ENCODE measurements at regions not wholly inside any gene's neighbourhood (a gene's known extent, or its start where the extent isn't known, plus 50 kb on each side); places are given as distances from the start of the nearest gene placed in this dataset.

DNA sequence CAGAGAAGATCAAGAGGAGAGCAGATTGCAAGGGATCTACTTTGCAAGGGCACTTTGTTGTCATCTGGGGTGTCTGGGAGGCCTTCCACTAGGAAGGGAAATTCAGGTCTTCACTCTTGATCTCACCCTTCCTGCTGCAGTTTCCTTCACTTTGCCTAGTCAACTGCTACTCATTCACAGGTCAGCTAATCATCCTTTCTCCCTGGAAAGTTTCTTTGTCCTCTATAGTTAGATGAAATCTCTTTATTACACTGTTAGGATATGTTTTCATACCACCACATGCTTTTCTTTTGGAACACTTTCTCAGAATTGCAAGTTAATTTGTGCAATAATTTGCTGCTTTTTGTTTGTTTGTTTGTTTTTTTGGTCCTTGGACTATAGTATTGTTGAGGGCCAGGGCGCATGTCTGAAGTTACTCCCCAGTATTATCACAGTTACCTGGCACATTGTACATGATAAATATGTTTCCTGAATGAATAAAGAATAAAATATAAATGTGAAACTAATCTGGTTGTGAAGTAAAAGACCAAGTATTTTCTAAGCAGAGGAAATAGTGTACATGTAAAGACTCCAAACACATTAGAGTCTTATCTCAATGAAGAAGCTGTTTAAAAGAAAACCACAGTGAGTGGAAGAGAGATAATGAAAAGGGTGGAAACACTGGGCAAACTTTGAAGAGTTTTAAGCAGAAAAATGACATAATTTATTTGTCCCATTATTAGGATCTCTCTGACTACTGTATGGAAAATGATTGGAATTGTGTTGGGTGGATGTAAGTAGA, 139.9 kb upstream of the DGKB start:
- Histone ChIP-seq H3K9me3 (ENCODE audit: control insufficient read depth, low read length) (peaks cover 3% of the 10 kb centered on the region), H3K27ac (ENCODE audit: low read depth in 1 of 2, low read length in 2 of 2) (no peak overlapping the region), H3K4me3 (ENCODE audit: low read length in 2 of 2) (no peak overlapping the region), H3K36me3 (ENCODE audit: control insufficient read depth in 1 of 2, insufficient read depth in 2 of 2, low read length in 1 of 2) (no peaks in the 10 kb centered on the region), H3K4me1 (ENCODE audit: control insufficient read depth in 1 of 2, insufficient read depth in 2 of 2, low read length in 2 of 2) (no peaks in the 10 kb centered on the region), H3K27me3 (ENCODE audit: control insufficient read depth in 1 of 2, insufficient read depth in 2 of 2, low read length in 1 of 2) (no peaks in the 10 kb centered on the region)
- ATAC-seq (ENCODE audit: low FRiP score) (no peak), DNase-seq (no peak)
- WGBS, 2 donors: 70 to 80% methylated on average over 1 of the region's 1 CpG
- intact Hi-C loops (cut with DNase I): no loop called here

DNA sequence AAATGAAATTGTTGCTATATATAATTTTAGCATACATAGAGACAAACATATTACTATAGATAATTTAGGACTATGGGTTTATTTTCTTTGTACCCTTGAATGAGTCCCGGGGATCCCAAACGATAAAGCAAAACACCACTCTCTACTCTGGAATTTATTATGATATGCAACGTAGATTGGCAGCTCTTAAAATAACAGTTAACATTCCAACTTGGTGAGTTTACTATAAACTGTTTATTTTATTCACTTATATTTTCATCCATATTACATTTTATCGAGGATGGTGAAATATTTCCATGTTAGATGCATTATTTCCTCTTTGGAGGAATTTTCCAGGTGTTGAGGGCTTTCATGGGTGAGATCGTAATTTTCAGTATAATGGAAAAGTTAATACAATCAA, 138.7 kb upstream of the DGKB start:
- Histone ChIP-seq H3K9me3 (ENCODE audit: control insufficient read depth, low read length) (peaks cover 3% of the 10 kb centered on the region), H3K27ac (ENCODE audit: low read depth in 1 of 2, low read length in 2 of 2) (no peak overlapping the region), H3K27me3 (ENCODE audit: control insufficient read depth in 1 of 2, insufficient read depth in 2 of 2, low read length in 1 of 2) (no peaks in the 10 kb centered on the region), H3K36me3 (ENCODE audit: control insufficient read depth in 1 of 2, insufficient read depth in 2 of 2, low read length in 1 of 2) (no peaks in the 10 kb centered on the region), H3K4me3 (ENCODE audit: low read length in 2 of 2) (no peak overlapping the region), H3K4me1 (ENCODE audit: control insufficient read depth in 1 of 2, insufficient read depth in 2 of 2, low read length in 2 of 2) (no peaks in the 10 kb centered on the region)
- ATAC-seq (ENCODE audit: low FRiP score) (no peak), DNase-seq (no peak)
- intact Hi-C loops (cut with DNase I): no loop called here
- 11 to 18% methylated on average over 5 of the region's 5 CpGs for WGBS, 2 donors

DNA sequence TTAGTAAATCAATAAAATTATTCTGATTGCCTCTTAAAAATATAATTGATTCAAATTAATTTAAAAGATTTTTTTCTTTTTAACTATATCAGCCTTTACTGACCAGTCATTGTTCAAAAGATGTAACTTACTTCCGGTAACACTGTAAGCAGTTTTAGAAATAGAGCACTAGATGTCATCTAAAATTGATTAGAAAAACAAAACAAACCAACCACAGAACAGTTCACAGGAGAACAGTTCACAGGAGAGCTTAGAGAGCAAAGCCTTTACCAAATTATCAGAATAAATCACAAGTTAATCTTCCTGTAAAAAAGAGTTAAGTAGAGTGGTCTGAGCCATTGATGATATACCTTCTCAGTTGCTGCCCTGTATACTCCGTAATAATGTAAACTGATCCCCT, 133.3 kb upstream of the DGKB start:
- Histone ChIP-seq H3K9me3 (ENCODE audit: control insufficient read depth, low read length) (no peaks in the 10 kb centered on the region), H3K36me3 (ENCODE audit: control insufficient read depth in 1 of 2, insufficient read depth in 2 of 2, low read length in 1 of 2) (no peaks in the 10 kb centered on the region), H3K27me3 (ENCODE audit: control insufficient read depth in 1 of 2, insufficient read depth in 2 of 2, low read length in 1 of 2) (no peaks in the 10 kb centered on the region), H3K27ac (ENCODE audit: low read depth in 1 of 2, low read length in 2 of 2) (no peak overlapping the region), H3K4me3 (ENCODE audit: low read length in 2 of 2) (no peak overlapping the region), H3K4me1 (ENCODE audit: control insufficient read depth in 1 of 2, insufficient read depth in 2 of 2, low read length in 2 of 2) (no peaks in the 10 kb centered on the region)
- ATAC-seq (ENCODE audit: low FRiP score): no peak
- WGBS, 2 donors: 62 to 65% methylated on average over 2 of the region's 2 CpGs
- intact Hi-C loops (cut with DNase I): no loop called here
- no peak for DNase-seq

DNA sequence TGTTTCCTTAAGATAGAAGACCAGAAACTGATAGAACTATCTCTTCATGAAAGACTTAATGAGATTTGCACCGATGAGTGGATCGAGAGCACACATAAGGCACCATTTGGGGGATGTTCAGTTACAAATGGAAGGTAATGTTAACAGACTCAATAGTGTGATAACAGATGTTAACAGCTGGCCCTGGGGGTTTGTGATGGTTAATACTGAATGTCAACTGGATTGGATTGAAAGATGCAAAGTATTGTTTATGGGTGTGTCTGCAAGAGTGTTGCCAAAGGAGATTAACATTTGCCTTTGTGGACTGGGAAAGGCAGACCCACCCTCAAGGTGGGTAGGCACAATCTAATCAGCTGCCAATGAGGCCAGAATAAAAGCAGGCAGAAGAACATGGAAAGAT, 130.5 kb upstream of the DGKB start:
- ATAC-seq (ENCODE audit: low FRiP score) (no peak), DNase-seq (no peak)
- H3K9me3 ChIP-seq (ENCODE audit: control insufficient read depth, low read length): no peaks in the 10 kb centered on the region
- no peaks in the 10 kb centered on the region for H3K27me3 ChIP-seq (ENCODE audit: control insufficient read depth in 1 of 2, insufficient read depth in 2 of 2, low read length in 1 of 2)
- 95 to 96% methylated on average over 2 of the region's 2 CpGs for WGBS, 2 donors
- no peak overlapping the region for H3K4me3 ChIP-seq (ENCODE audit: low read length in 2 of 2)
- H3K4me1 ChIP-seq (ENCODE audit: control insufficient read depth in 1 of 2, insufficient read depth in 2 of 2, low read length in 2 of 2): no peaks in the 10 kb centered on the region
- intact Hi-C loops (cut with DNase I): no loop called here
- no peaks in the 10 kb centered on the region for H3K36me3 ChIP-seq (ENCODE audit: control insufficient read depth in 1 of 2, insufficient read depth in 2 of 2, low read length in 1 of 2)
- H3K27ac ChIP-seq (ENCODE audit: low read depth in 1 of 2, low read length in 2 of 2): no peak overlapping the region

DNA sequence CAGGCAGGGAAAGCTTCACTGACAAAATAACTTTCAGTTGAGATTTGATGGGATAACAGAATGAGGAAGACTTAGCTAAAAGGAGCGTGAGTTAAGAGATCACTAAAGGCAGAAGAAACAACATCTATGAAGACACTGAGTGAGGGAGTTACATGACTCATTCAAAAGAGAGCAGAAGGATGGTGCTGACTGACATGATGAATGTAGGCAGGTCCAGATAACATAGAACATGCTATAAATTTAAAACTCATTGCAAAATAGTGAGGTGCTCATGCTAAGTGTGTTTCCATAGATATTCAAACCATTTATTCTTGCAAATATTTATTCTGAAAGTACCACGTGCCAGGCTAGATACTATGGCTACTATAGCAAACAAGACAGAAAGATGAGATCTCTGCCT, 116.4 kb upstream of the DGKB start:
- ATAC-seq (ENCODE audit: low FRiP score): no peak
- H3K27me3 ChIP-seq (ENCODE audit: control insufficient read depth in 1 of 2, insufficient read depth in 2 of 2, low read length in 1 of 2): no peaks in the 10 kb centered on the region

DNA sequence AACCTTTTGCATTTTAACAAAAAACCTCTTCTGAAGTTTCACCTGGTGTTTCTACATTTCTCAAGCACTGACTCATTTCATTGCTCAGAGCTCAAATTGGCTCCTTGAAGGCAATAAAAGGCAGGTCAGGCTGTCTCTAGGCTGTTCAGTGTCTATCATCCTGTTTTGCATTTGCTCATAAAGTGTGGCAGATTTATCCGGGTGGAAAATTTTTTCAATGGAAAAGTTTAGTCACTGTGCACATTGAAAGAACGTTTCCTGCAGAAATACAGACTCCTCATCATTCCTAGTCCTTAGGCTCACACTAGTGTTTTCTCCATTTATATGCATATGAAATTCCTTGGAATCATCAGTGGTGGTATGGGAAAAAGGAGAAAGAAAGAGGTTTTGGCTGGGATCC, 114.2 kb upstream of the DGKB start:
- intact Hi-C loops (cut with DNase I): loop anchor here (5.0 to 10.0 kb wide), 2 partner anchors 299 to 302 kb away; no protein-coding TSS in a partner anchor
- Histone ChIP-seq H3K27ac (ENCODE audit: low read depth in 1 of 2, low read length in 2 of 2) (no peak overlapping the region), H3K4me3 (ENCODE audit: low read length in 2 of 2) (no peak overlapping the region), H3K4me1 (ENCODE audit: control insufficient read depth in 1 of 2, insufficient read depth in 2 of 2, low read length in 2 of 2) (no peaks in the 10 kb centered on the region), H3K27me3 (ENCODE audit: control insufficient read depth in 1 of 2, insufficient read depth in 2 of 2, low read length in 1 of 2) (no peaks in the 10 kb centered on the region), H3K9me3 (ENCODE audit: control insufficient read depth, low read length) (no peaks in the 10 kb centered on the region), H3K36me3 (ENCODE audit: control insufficient read depth in 1 of 2, insufficient read depth in 2 of 2, low read length in 1 of 2) (no peaks in the 10 kb centered on the region)
- ATAC-seq (ENCODE audit: low FRiP score) (no peak), DNase-seq (no peak)
- 54 to 57% methylated on average over 2 of the region's 2 CpGs for WGBS, 2 donors

More for the DNA sequence above, 116.4 kb upstream of the DGKB start:
- intact Hi-C loops (cut with DNase I): loop anchor here (5.0 to 10.0 kb wide), 2 partner anchors 302 to 304 kb away; no protein-coding TSS in a partner anchor
- H3K4me1 ChIP-seq (ENCODE audit: control insufficient read depth in 1 of 2, insufficient read depth in 2 of 2, low read length in 2 of 2): no peaks in the 10 kb centered on the region
- H3K27ac ChIP-seq (ENCODE audit: low read depth in 1 of 2, low read length in 2 of 2): no peak overlapping the region
- DNase-seq: no peak
- no peak overlapping the region for H3K4me3 ChIP-seq (ENCODE audit: low read length in 2 of 2)
- H3K36me3 ChIP-seq (ENCODE audit: control insufficient read depth in 1 of 2, insufficient read depth in 2 of 2, low read length in 1 of 2): no peaks in the 10 kb centered on the region
- 30 to 31% methylated on average over 2 of the region's 2 CpGs for WGBS, 2 donors
- H3K9me3 ChIP-seq (ENCODE audit: control insufficient read depth, low read length): no peaks in the 10 kb centered on the region

DNA sequence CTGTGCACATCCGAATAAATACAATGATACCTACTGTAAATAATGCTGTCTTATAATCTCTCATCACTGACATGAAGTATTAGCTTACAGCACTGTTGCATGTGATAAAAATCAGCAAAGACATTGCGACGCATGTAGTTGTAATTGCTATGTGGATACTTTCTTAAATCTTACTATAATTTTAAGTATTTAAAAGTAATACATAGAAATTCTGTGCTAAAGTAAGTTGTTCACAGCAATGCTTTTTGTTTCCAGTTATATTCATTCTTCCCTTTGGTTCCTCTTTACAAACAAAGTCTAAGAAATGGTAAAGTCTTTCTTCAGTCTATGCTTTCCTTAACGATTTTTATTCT, 113.7 kb upstream of the DGKB start:
- WGBS, 2 donors: 27 to 30% methylated on average over 4 of the region's 4 CpGs
- Histone ChIP-seq H3K27me3 (ENCODE audit: control insufficient read depth in 1 of 2, insufficient read depth in 2 of 2, low read length in 1 of 2) (no peaks in the 10 kb centered on the region), H3K27ac (ENCODE audit: low read depth in 1 of 2, low read length in 2 of 2) (no peak overlapping the region), H3K4me3 (ENCODE audit: low read length in 2 of 2) (no peak overlapping the region), H3K4me1 (ENCODE audit: control insufficient read depth in 1 of 2, insufficient read depth in 2 of 2, low read length in 2 of 2) (no peaks in the 10 kb centered on the region), H3K9me3 (ENCODE audit: control insufficient read depth, low read length) (no peaks in the 10 kb centered on the region), H3K36me3 (ENCODE audit: control insufficient read depth in 1 of 2, insufficient read depth in 2 of 2, low read length in 1 of 2) (no peaks in the 10 kb centered on the region)
- no peak for ATAC-seq (ENCODE audit: low FRiP score)
- intact Hi-C loops (cut with DNase I): loop anchor here (5.0 to 10.0 kb wide), 2 partner anchors 299 to 301 kb away; no protein-coding TSS in a partner anchor
- DNase-seq: no peak

DNA sequence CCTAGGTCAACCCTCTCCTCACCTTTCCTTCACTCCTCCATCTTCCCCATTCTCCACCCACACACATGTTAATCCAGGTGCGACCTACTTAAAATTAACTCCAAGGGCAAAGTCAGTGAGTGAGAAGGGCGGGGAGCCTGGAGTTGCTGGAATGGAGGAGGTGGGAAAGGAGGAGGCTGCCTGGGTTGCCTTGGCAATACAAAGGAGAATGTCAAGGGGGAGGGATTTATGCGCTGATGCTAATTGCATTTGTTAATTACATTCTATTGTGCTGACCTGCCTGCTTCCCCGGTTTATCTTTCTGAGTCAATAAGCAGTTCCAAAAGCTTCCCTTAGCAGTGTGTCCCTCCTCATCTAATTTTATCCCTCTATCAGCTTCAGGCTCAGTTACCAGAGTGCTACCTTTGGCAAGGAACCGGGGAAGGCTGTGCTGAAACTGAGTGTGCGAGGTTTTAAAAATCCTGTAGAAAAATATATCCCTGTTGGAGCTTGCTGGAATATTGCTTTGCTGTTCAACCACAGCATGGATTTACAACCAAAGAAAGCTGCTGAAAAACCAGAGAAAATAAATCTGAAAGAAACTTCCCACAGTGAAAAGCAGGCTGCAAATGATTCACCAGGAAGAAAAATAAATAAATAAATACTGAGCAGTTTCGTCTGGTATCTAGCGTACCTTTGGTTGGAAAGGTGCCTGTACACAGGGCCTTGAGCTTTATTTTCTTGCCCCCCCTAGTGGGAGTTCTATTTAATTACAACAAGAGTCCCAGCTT, 113.2 kb upstream of the DGKB start:
- DNase-seq: no peak
- no peak overlapping the region for H3K27ac ChIP-seq (ENCODE audit: low read depth in 1 of 2, low read length in 2 of 2)

More for the DNA sequence above, 113.2 kb upstream of the DGKB start:
- H3K4me3 ChIP-seq (ENCODE audit: low read length in 2 of 2): peak overlapping the region in 1 of 2 donors; percentile 14
- no peaks in the 10 kb centered on the region for H3K27me3 ChIP-seq (ENCODE audit: control insufficient read depth in 1 of 2, insufficient read depth in 2 of 2, low read length in 1 of 2)
- WGBS, 2 donors: 15 to 16% methylated on average over 8 of the region's 8 CpGs
- H3K4me1 ChIP-seq (ENCODE audit: control insufficient read depth in 1 of 2, insufficient read depth in 2 of 2, low read length in 2 of 2): no peaks in the 10 kb centered on the region
- peak; percentile 73 for ATAC-seq (ENCODE audit: low FRiP score)
- H3K9me3 ChIP-seq (ENCODE audit: control insufficient read depth, low read length): no peaks in the 10 kb centered on the region
- no peaks in the 10 kb centered on the region for H3K36me3 ChIP-seq (ENCODE audit: control insufficient read depth in 1 of 2, insufficient read depth in 2 of 2, low read length in 1 of 2)
- intact Hi-C loops (cut with DNase I): loop anchor here (5.0 to 10.0 kb wide), 2 partner anchors 298 to 301 kb away; no protein-coding TSS in a partner anchor

Measured in aorta (tissue), 5 donors.